Prostate gland (tissue), 2 donors: ENCODE measurements at regions not wholly inside any gene's neighbourhood (a gene's known extent, or its start where the extent isn't known, plus 50 kb on each side); places are given as distances from the start of the nearest gene placed in this dataset.

Experiments
- POLR2A ChIP-seq: fragments of 450-650 bp; IDR thresholded peaks from one replicate; pipeline ENCODE4 v1.6.1; 2016; ENCODE audit warnings: antibody characterized with exemption, mild to moderate bottlenecking
- TF ChIP-seq, protein P1 (sequence below), 4 experiments: fragments of 200-600 bp in 2 of 4; fragments of 450-650 bp in 2 of 4; sonication (generic) in 2 of 4; IDR thresholded peaks; 1 replicate in 3 of 4; 2 replicates in 1 of 4; pipeline ENCODE4 v1.5.1; 2016 to 2019; ENCODE audit warnings: antibody characterized with exemption in 4 of 4, mild to moderate bottlenecking in 2 of 4, moderate library complexity in 2 of 4

DNA sequence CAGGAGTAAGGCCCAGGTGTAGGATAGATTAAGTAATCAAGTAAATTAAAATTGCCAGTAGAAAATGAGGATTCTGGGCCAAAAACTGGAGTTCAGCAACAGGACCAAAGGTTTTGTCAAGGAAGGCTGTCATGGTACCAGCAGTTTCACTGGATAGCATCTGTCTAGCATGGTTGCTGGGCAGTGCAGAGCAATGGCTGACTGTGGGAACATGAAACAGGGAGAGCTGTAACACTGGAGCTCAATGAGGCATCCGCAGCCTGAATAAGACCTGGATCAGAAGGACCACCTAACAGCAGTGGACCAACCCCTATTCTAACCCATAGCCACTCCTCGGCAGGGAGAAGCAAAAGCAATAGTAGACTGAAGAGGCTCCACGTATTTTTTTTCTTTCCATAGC, 132.4 kb downstream of the ATOH1 start:
- TF ChIP-seq, protein P1, sequence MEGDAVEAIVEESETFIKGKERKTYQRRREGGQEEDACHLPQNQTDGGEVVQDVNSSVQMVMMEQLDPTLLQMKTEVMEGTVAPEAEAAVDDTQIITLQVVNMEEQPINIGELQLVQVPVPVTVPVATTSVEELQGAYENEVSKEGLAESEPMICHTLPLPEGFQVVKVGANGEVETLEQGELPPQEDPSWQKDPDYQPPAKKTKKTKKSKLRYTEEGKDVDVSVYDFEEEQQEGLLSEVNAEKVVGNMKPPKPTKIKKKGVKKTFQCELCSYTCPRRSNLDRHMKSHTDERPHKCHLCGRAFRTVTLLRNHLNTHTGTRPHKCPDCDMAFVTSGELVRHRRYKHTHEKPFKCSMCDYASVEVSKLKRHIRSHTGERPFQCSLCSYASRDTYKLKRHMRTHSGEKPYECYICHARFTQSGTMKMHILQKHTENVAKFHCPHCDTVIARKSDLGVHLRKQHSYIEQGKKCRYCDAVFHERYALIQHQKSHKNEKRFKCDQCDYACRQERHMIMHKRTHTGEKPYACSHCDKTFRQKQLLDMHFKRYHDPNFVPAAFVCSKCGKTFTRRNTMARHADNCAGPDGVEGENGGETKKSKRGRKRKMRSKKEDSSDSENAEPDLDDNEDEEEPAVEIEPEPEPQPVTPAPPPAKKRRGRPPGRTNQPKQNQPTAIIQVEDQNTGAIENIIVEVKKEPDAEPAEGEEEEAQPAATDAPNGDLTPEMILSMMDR (IDR thresholded peaks at IDR 0.05): no peak
- no peak for TF ChIP-seq POLR2A
